SK-N-SH treated with all-trans-retinoic acid at 6 μM for 48 hours (cell line): ENCODE measurements at regions not wholly inside any gene's neighbourhood (a gene's known extent, or its start where the extent isn't known, plus 50 kb on each side); places are given as distances from the start of the nearest gene placed in this dataset.

Source experiments
- ATAC-seq: fragments of 200-7000 bp; cut with Tn5 transposase; 3 replicates; pipeline ENCODE4 v1.9.1; 2020; ENCODE audit warnings: mild to moderate bottlenecking, moderate library complexity
- ARNTL ChIP-seq: fragments of 450-650 bp; formaldehyde crosslinking; IDR thresholded peaks from 2 replicates; pipeline ENCODE4 v1.5.0; 2020; ENCODE audit warnings: low read depth, mild to moderate bottlenecking, moderate library complexity, borderline replicate concordance
- BACH2 ChIP-seq: fragments of 250-450 bp; sonication (Bioruptor Pico); IDR thresholded peaks from 2 replicates; pipeline ENCODE4 v1.9.0; 2021; ENCODE audit warnings: mild to moderate bottlenecking, borderline replicate concordance
- CREB5 ChIP-seq: fragments of 250-450 bp; sonication (Bioruptor Pico); IDR thresholded peaks from 2 replicates; pipeline ENCODE4 v1.5.1; 2020; ENCODE audit warnings: low read depth, mild to moderate bottlenecking, moderate library complexity
- CSDC2 ChIP-seq: fragments of 250-450 bp; sonication (Bioruptor Pico); IDR thresholded peaks from 2 replicates; pipeline ENCODE4 v1.5.0; 2020; ENCODE audit warnings: mild to moderate bottlenecking, moderate library complexity
- CSRNP3 ChIP-seq: fragments of 250-450 bp; sonication (Bioruptor Pico); IDR thresholded peaks from 2 replicates; pipeline ENCODE4 v1.5.1; 2021; ENCODE audit warnings: mild to moderate bottlenecking, moderate library complexity
- ESRRG ChIP-seq: fragments of 250-450 bp; sonication (Bioruptor Pico); IDR thresholded peaks from 2 replicates; pipeline ENCODE4 v1.6.1; 2021; ENCODE audit warnings: mild to moderate bottlenecking
- GLIS3 ChIP-seq: fragments of 250-450 bp; sonication (Bioruptor Pico); IDR thresholded peaks from 2 replicates; pipeline ENCODE4 v1.5.0; 2020; ENCODE audit warnings: mild to moderate bottlenecking, moderate library complexity
- ISL1 ChIP-seq: fragments of 250-450 bp; sonication (Bioruptor Pico); IDR thresholded peaks from 2 replicates; pipeline ENCODE4 v2.1.2; 2022; ENCODE audit warnings: mild to moderate bottlenecking, moderate library complexity
- OSR1 ChIP-seq: fragments of 250-450 bp; sonication (Bioruptor Pico); IDR thresholded peaks from 2 replicates; pipeline ENCODE4 v1.8.0; 2022; ENCODE audit warnings: moderate library complexity, mild to moderate bottlenecking, inconsistent platforms
- PATZ1 ChIP-seq: fragments of 250-450 bp; sonication (Bioruptor Pico); IDR thresholded peaks from 2 replicates; pipeline ENCODE4 v1.8.0; 2020; ENCODE audit warnings: mild to moderate bottlenecking, moderate library complexity, borderline replicate concordance
- POU6F1 ChIP-seq: fragments of 250-450 bp; sonication (Bioruptor Pico); IDR thresholded peaks from 2 replicates; pipeline ENCODE4 v1.8.0; 2021; ENCODE audit warnings: low read depth, mild to moderate bottlenecking, moderate library complexity, borderline replicate concordance
- PPARA ChIP-seq: fragments of 250-450 bp; sonication (Bioruptor Pico); IDR thresholded peaks from 2 replicates; pipeline ENCODE4 v1.5.0; 2020; ENCODE audit warnings: mild to moderate bottlenecking, borderline replicate concordance
- RARB ChIP-seq: fragments of 250-450 bp; sonication (Bioruptor Pico); IDR thresholded peaks from 2 replicates; pipeline ENCODE4 v1.8.0; 2021; ENCODE audit warnings: mild to moderate bottlenecking, moderate library complexity
- SNAI2 ChIP-seq: fragments of 250-450 bp; sonication (Bioruptor Pico); IDR thresholded peaks from 2 replicates; pipeline ENCODE4 v1.5.0; 2020; ENCODE audit warnings: mild to moderate bottlenecking, moderate library complexity
- TCF4 ChIP-seq: fragments of 250-450 bp; sonication (Bioruptor Pico); IDR thresholded peaks from 2 replicates; pipeline ENCODE4 v1.8.0; 2021; ENCODE audit warnings: mild to moderate bottlenecking, moderate library complexity, borderline replicate concordance
- TOX ChIP-seq: fragments of 250-450 bp; sonication (Bioruptor Pico); IDR thresholded peaks from 2 replicates; pipeline ENCODE4 v1.8.0; 2021; ENCODE audit warnings: mild to moderate bottlenecking, moderate library complexity, borderline replicate concordance
- TSHZ2 ChIP-seq: fragments of 250-450 bp; sonication (Bioruptor Pico); IDR thresholded peaks from 2 replicates; pipeline ENCODE4 v1.5.0; 2020; ENCODE audit warnings: mild to moderate bottlenecking, moderate library complexity
- ZC3H10 ChIP-seq: fragments of 250-450 bp; sonication (Bioruptor Pico); IDR thresholded peaks from 2 replicates; pipeline ENCODE4 v1.5.1; 2021; ENCODE audit warnings: mild to moderate bottlenecking, moderate library complexity
- ZFP3 ChIP-seq: fragments of 250-450 bp; sonication (Bioruptor Pico); IDR thresholded peaks from 2 replicates; pipeline ENCODE4 v1.5.0; 2020; ENCODE audit warnings: mild to moderate bottlenecking, moderate library complexity
- ZFP30 ChIP-seq: fragments of 450-650 bp; formaldehyde crosslinking; IDR thresholded peaks from 2 replicates; pipeline ENCODE4 v1.5.0; 2022; ENCODE audit warnings: mild to moderate bottlenecking, moderate library complexity
- ZNF565 ChIP-seq: fragments of 450-650 bp; formaldehyde crosslinking; conservative IDR thresholded peaks from 2 replicates; pipeline ENCODE4 v1.5.0; 2020; ENCODE audit warnings: low read depth, mild to moderate bottlenecking, moderate library complexity
- ZNF70 ChIP-seq: fragments of 450-650 bp; formaldehyde crosslinking; IDR thresholded peaks from 2 replicates; pipeline ENCODE4 v1.5.0; 2020; ENCODE audit warnings: mild to moderate bottlenecking, moderate library complexity
- ZNF8 ChIP-seq: fragments of 450-650 bp; formaldehyde crosslinking; IDR thresholded peaks from 2 replicates; pipeline ENCODE4 v1.5.0; 2020; ENCODE audit warnings: mild to moderate bottlenecking, moderate library complexity

GRCh38 chr10:93204494-93205485 lies 131.1 kb downstream of the CYP26A1 start:
- ATAC-seq, result no peak
- TF ChIP-seq ZNF565 (no peak), ZC3H10 (CRISPR knock-in tag) (no peak), RARB (CRISPR knock-in tag) (no peak), ESRRG (CRISPR knock-in tag) (no peak), ZFP3 (no peak), PPARA (CRISPR knock-in tag) (no peak), POU6F1 (CRISPR knock-in tag) (no peak), CSRNP3 (CRISPR knock-in tag) (no peak), ZNF70 (CRISPR knock-in tag) (no peak), PATZ1 (CRISPR knock-in tag) (no peak), CREB5 (CRISPR knock-in tag) (no peak), TSHZ2 (CRISPR knock-in tag) (no peak), CSDC2 (no peak), ISL1 (no peak), BACH2 (CRISPR knock-in tag) (no peak), TOX (CRISPR knock-in tag) (no peak), OSR1 (CRISPR knock-in tag) (no peak), ZNF8 (CRISPR knock-in tag) (no peak), TCF4 (CRISPR knock-in tag) (no peak)

- ATAC-seq, result 0 out of 3 replicates have a peak, but pooled peaks have one; percentile 25
- TF ChIP-seq PPARA (CRISPR knock-in tag), result no peak
- TF ChIP-seq OSR1 (CRISPR knock-in tag), result no peak
- TF ChIP-seq ZNF8 (CRISPR knock-in tag), result no peak
- no peak for TF ChIP-seq ZNF565
- TF ChIP-seq ARNTL (CRISPR knock-in tag), result no peak
- TF ChIP-seq TSHZ2 (CRISPR knock-in tag), result no peak
- no peak for TF ChIP-seq CSRNP3 (CRISPR knock-in tag)
- no peak for TF ChIP-seq ZFP30 (CRISPR knock-in tag)
- no peak for TF ChIP-seq CREB5 (CRISPR knock-in tag)
- no peak for TF ChIP-seq SNAI2 (CRISPR knock-in tag)
- no peak for TF ChIP-seq GLIS3 (CRISPR knock-in tag)
- no peak for TF ChIP-seq ISL1
- no peak for TF ChIP-seq RARB (CRISPR knock-in tag)
- no peak for TF ChIP-seq ZFP3
- TF ChIP-seq TOX (CRISPR knock-in tag), result no peak
Measured at GRCh38 chr10:93206652-93207051, 133.0 kb downstream of the CYP26A1 start.
